Immature natural killer cell (primary cell): ENCODE measurements at regions not wholly inside any gene's neighbourhood (a gene's known extent, or its start where the extent isn't known, plus 50 kb on each side); places are given as distances from the start of the nearest gene placed in this dataset.

Experiments
- DNase-seq, 3 donors: peaks; one replicate each; pipeline ENCODE4 v3.0.0; 2022; ENCODE audit warnings: mixed read lengths in 1 of 3
- H3K27ac Mint-ChIP-seq, 6 donors: one replicate each; pipeline ENCODE4 v1.8.0; 2020; ENCODE audit warnings: mixed read lengths in 6 of 6, mild to moderate bottlenecking in 5 of 6, inconsistent platforms in 4 of 6, moderate library complexity in 3 of 6
- H3K27me3 Mint-ChIP-seq, 3 donors: one replicate each; pipeline ENCODE4 v1.8.0; 2020 to 2021; ENCODE audit warnings: low read depth in 3 of 3, mild to moderate bottlenecking in 3 of 3, mixed read lengths in 3 of 3, moderate library complexity in 3 of 3, inconsistent platforms in 1 of 3
- H3K36me3 Mint-ChIP-seq, 3 donors: one replicate each; pipeline ENCODE4 v1.8.0; 2020; ENCODE audit warnings: mixed read lengths in 3 of 3, inconsistent platforms in 2 of 3, mild to moderate bottlenecking in 2 of 3
- H3K4me1 Mint-ChIP-seq, 2 donors: one replicate each; pipeline ENCODE4 v1.8.0; 2020; ENCODE audit warnings: inconsistent platforms in 2 of 2, mild to moderate bottlenecking in 2 of 2, mixed read lengths in 2 of 2, moderate library complexity in 1 of 2
- H3K4me3 Mint-ChIP-seq, 5 donors: one replicate each; pipeline ENCODE4 v1.8.0; 2020; ENCODE audit warnings: mild to moderate bottlenecking in 5 of 5, mixed read lengths in 5 of 5, inconsistent platforms in 3 of 5, moderate library complexity in 3 of 5
- H3K9me3 Mint-ChIP-seq, 6 donors: one replicate each; pipeline ENCODE4 v1.8.0; 2020; ENCODE audit warnings: mild to moderate bottlenecking in 6 of 6, mixed read lengths in 6 of 6, inconsistent platforms in 4 of 6, moderate library complexity in 3 of 6

GRCh38 chr16:82357237-82357636 is 187.2 kb upstream of the MPHOSPH6 start:
- DNase-seq, result no peak
- Mint-ChIP-seq H3K36me3 (no peaks in the 10 kb centered on the region), H3K4me1 (no peaks in the 10 kb centered on the region), H3K9me3 (no peaks in the 10 kb centered on the region), H3K27ac (no peak overlapping the region), H3K4me3 (no peak overlapping the region), H3K27me3 (peaks cover 0 to 3% (median 2%) of the 10 kb centered on the region in 3 donors)

DNA sequence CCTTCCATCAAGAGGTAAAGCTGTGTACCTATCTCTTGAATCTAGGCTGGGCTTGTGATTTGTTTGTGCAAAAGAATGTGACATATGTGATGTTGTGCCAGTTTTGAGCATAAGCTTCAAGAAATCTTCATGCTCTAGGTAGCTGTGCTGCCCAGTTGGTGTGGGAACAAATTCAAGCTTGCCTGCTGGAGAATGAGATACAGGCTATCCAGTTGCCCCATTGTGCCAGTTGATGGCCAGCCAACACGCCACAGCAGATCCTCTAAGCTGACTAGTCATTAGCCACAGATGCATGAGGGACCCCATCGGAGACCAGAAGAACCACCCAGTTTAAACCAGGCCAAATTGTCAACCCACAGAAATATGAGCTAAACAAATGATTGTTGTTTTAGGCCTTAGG is 180.5 kb upstream of the MPHOSPH6 start:
- no peak for DNase-seq
- H3K9me3 Mint-ChIP-seq, result peaks cover 0 to 2% (median 0%) of the 10 kb centered on the region in 6 donors
- peaks cover 0 to 6% (median 2%) of the 10 kb centered on the region in 3 donors for H3K27me3 Mint-ChIP-seq
- no peaks in the 10 kb centered on the region for H3K36me3 Mint-ChIP-seq
- no peak overlapping the region for H3K27ac Mint-ChIP-seq
- H3K4me1 Mint-ChIP-seq, result no peaks in the 10 kb centered on the region
- H3K4me3 Mint-ChIP-seq, result no peak overlapping the region

- Mint-ChIP-seq H3K27me3 (peaks cover 2 to 4% (median 3%) of the 10 kb centered on the region in 3 donors), H3K36me3 (no peaks in the 10 kb centered on the region), H3K4me3 (no peak overlapping the region), H3K4me1 (no peaks in the 10 kb centered on the region), H3K9me3 (peaks cover 0 to 2% (median 0%) of the 10 kb centered on the region in 6 donors), H3K27ac (no peak overlapping the region)
- no peak for DNase-seq
Observed at GRCh38 chr16:82345318-82345717, 175.3 kb upstream of the MPHOSPH6 start.

- Mint-ChIP-seq H3K9me3 (peaks cover 0 to 2% (median 0%) of the 10 kb centered on the region in 6 donors), H3K4me1 (no peaks in the 10 kb centered on the region), H3K4me3 (no peak overlapping the region), H3K27me3 (peaks cover 2 to 6% (median 6%) of the 10 kb centered on the region in 3 donors), H3K36me3 (no peaks in the 10 kb centered on the region), H3K27ac (no peak overlapping the region)
- DNase-seq, result no peak
Observed at GRCh38 chr16:82344157-82344556, 174.1 kb upstream of the MPHOSPH6 start.

- DNase-seq, result no peak
- no peak overlapping the region for H3K4me3 Mint-ChIP-seq
- no peaks in the 10 kb centered on the region for H3K9me3 Mint-ChIP-seq
- H3K36me3 Mint-ChIP-seq, result no peaks in the 10 kb centered on the region
- H3K27ac Mint-ChIP-seq, result no peak overlapping the region
- H3K4me1 Mint-ChIP-seq, result no peaks in the 10 kb centered on the region
- H3K27me3 Mint-ChIP-seq, result peaks cover 0 to 16% (median 10%) of the 10 kb centered on the region in 3 donors
Observed at GRCh38 chr16:82341146-82341669, 171.2 kb upstream of the MPHOSPH6 start.

GRCh38 chr16:82340531-82340930 is 170.5 kb upstream of the MPHOSPH6 start:
- no peak for DNase-seq
- H3K4me1 Mint-ChIP-seq, result no peaks in the 10 kb centered on the region
- no peak overlapping the region for H3K4me3 Mint-ChIP-seq
- H3K9me3 Mint-ChIP-seq, result no peaks in the 10 kb centered on the region
- peaks cover 0 to 21% (median 10%) of the 10 kb centered on the region in 3 donors for H3K27me3 Mint-ChIP-seq
- no peaks in the 10 kb centered on the region for H3K36me3 Mint-ChIP-seq
- no peak overlapping the region for H3K27ac Mint-ChIP-seq

DNA sequence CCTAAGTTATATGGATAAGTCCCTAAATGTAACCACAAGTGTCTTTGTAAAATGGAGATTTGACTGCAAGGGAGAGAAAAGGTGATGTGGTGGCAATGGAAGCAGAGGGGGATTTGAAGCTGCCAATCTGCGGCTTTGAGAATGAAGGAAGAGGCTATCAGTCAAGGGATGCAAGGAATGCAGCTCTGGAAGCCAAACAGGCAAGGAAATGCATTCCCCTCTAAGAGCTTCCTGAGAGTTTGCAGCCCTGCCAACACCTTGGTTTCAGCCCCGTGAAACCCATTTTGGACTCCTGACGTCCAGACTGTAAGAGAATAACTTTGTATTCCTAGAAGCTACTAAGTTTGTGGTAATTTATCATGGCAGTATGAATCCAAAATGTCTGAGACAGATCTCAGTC is 167.3 kb upstream of the MPHOSPH6 start:
- Mint-ChIP-seq H3K27me3 (peaks cover 0 to 23% (median 10%) of the 10 kb centered on the region in 3 donors), H3K4me1 (no peaks in the 10 kb centered on the region), H3K9me3 (no peaks in the 10 kb centered on the region), H3K27ac (no peak overlapping the region), H3K36me3 (no peaks in the 10 kb centered on the region), H3K4me3 (no peak overlapping the region)
- DNase-seq, result no peak

GRCh38 chr16:82331974-82332750 is 162.1 kb upstream of the MPHOSPH6 start:
- peaks cover 2 to 17% (median 8%) of the 10 kb centered on the region in 3 donors for H3K27me3 Mint-ChIP-seq
- H3K27ac Mint-ChIP-seq, result no peak overlapping the region
- no peak overlapping the region for H3K4me3 Mint-ChIP-seq
- DNase-seq, result no peak
- H3K9me3 Mint-ChIP-seq, result no peaks in the 10 kb centered on the region
- H3K4me1 Mint-ChIP-seq, result no peaks in the 10 kb centered on the region
- no peaks in the 10 kb centered on the region for H3K36me3 Mint-ChIP-seq

- Mint-ChIP-seq H3K4me3 (no peak overlapping the region), H3K9me3 (peaks cover 0 to 3% (median 0%) of the 10 kb centered on the region in 6 donors), H3K4me1 (no peaks in the 10 kb centered on the region), H3K27ac (no peak overlapping the region), H3K27me3 (peaks cover 2 to 16% (median 6%) of the 10 kb centered on the region in 3 donors), H3K36me3 (no peaks in the 10 kb centered on the region)
- no peak for DNase-seq
Observed at GRCh38 chr16:82331397-82331796, 161.4 kb upstream of the MPHOSPH6 start.

- H3K9me3 Mint-ChIP-seq, result peaks cover 0 to 3% (median 0%) of the 10 kb centered on the region in 6 donors
- H3K36me3 Mint-ChIP-seq, result no peaks in the 10 kb centered on the region
- H3K4me1 Mint-ChIP-seq, result no peaks in the 10 kb centered on the region
- H3K27ac Mint-ChIP-seq, result no peak overlapping the region
- DNase-seq, result no peak
- H3K27me3 Mint-ChIP-seq, result peaks cover 2 to 10% (median 8%) of the 10 kb centered on the region in 3 donors
- H3K4me3 Mint-ChIP-seq, result no peak overlapping the region
Observed at GRCh38 chr16:82329504-82330192, 159.6 kb upstream of the MPHOSPH6 start.

- H3K9me3 Mint-ChIP-seq, result peaks cover 1 to 6% (median 4%) of the 10 kb centered on the region in 6 donors
- H3K36me3 Mint-ChIP-seq, result no peaks in the 10 kb centered on the region
- no peak overlapping the region for H3K27ac Mint-ChIP-seq
- peaks cover 2 to 12% (median 9%) of the 10 kb centered on the region in 3 donors for H3K27me3 Mint-ChIP-seq
- no peaks in the 10 kb centered on the region for H3K4me1 Mint-ChIP-seq
- no peak for DNase-seq
- H3K4me3 Mint-ChIP-seq, result no peak overlapping the region
Observed at GRCh38 chr16:82328881-82329469, 159.0 kb upstream of the MPHOSPH6 start.

DNA sequence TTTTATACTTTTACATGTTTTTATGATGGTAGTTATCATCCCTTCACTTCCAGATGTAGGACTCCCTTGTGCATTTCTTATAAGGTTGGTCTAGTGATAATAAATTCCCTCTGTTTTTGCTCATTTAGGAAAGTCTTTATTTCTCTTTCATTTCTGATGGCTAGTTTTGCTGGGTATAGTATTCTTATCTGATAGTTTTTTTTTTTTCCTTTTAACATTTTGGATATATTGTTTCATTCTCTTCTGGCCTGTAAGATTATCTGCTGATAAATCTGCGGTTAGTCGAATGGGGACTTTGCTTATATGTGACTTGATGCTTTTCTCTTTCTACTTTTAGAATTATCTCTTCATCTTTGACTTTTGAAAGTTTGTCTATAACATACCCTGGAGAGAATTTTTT is 153.1 kb upstream of the MPHOSPH6 start:
- H3K9me3 Mint-ChIP-seq, result peaks cover 5 to 14% (median 12%) of the 10 kb centered on the region in 6 donors
- DNase-seq, result no peak
- H3K4me1 Mint-ChIP-seq, result no peaks in the 10 kb centered on the region
- no peak overlapping the region for H3K27ac Mint-ChIP-seq
- peaks cover 10 to 14% (median 11%) of the 10 kb centered on the region in 3 donors for H3K27me3 Mint-ChIP-seq
- H3K36me3 Mint-ChIP-seq, result no peaks in the 10 kb centered on the region
- H3K4me3 Mint-ChIP-seq, result no peak overlapping the region

DNA sequence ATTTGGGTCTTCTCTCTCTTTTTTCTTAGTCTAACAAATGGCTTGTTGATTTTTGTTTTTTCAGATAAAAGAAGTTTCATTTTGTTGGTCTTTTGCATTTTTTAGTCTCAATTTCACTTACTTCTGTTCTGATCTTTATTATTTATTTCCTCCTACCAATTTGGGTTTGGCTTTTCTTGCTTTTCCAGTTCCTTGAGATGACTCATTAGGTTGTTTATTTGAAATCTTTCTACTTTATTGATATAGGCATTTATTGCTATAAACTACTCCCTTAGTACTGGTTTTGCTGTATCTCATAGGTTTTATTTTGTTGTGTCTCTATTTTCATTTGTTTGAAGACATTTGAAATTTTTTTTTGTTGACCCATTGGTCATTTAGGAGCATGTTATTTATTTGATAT is 152.2 kb upstream of the MPHOSPH6 start:
- peaks cover 5 to 14% (median 12%) of the 10 kb centered on the region in 6 donors for H3K9me3 Mint-ChIP-seq
- no peak for DNase-seq
- H3K4me1 Mint-ChIP-seq, result no peaks in the 10 kb centered on the region
- H3K27me3 Mint-ChIP-seq, result peaks cover 7 to 16% (median 10%) of the 10 kb centered on the region in 3 donors
- no peak overlapping the region for H3K27ac Mint-ChIP-seq
- no peaks in the 10 kb centered on the region for H3K36me3 Mint-ChIP-seq
- no peak overlapping the region for H3K4me3 Mint-ChIP-seq

DNA sequence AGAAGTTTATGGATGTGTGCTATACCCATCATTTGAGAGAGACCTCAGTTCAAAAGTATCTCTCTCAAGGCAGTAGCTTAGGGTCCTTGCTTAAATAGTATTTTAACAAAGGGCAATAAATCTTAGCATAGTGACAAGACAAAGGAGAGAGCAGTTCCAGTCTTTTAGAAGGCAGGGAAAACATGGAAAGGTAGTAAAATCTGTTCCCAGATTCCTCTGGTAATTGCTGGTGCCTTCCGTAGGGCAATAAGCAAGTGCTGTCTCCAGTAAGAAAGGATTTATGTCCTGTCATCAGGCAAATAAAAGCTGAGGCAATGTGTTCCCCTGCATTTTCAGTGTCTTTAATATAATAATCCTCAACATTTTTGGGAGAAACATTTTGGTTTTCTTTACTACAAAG is 149.0 kb upstream of the MPHOSPH6 start:
- peaks cover 4 to 10% (median 9%) of the 10 kb centered on the region in 6 donors for H3K9me3 Mint-ChIP-seq
- H3K27me3 Mint-ChIP-seq, result peaks cover 0 to 16% (median 5%) of the 10 kb centered on the region in 3 donors
- H3K4me1 Mint-ChIP-seq, result no peaks in the 10 kb centered on the region
- H3K4me3 Mint-ChIP-seq, result no peak overlapping the region
- H3K27ac Mint-ChIP-seq, result no peak overlapping the region
- H3K36me3 Mint-ChIP-seq, result no peaks in the 10 kb centered on the region
- DNase-seq, result no peak
